Renal pelvis (tissue), 1 donor: ENCODE measurements at regions not wholly inside any gene's neighbourhood (a gene's known extent, or its start where the extent isn't known, plus 50 kb on each side); places are given as distances from the start of the nearest gene placed in this dataset.

ENCODE experiments used
- DNase-seq: peaks from one replicate; pipeline ENCODE4 v3.0.0-alpha.2; 2013

DNA sequence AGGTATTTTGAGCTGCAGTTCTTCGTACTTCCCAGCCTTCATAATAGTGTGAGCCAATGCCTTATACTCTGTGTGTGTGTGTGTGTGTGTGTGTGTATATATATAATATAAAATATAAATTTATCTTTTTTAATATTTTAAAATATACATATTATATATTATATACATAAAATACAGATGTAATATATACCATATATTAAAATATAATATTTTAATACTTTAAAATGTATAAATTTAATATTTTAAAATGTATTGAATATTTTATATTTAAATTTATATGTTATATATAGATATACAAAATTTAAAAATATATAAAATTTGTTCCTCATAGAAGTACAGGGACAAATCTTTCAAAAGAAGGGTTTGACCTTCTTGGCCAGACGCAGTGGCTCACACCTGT, 53.7 kb upstream of the CARD18 start:
- no peak for DNase-seq

DNA sequence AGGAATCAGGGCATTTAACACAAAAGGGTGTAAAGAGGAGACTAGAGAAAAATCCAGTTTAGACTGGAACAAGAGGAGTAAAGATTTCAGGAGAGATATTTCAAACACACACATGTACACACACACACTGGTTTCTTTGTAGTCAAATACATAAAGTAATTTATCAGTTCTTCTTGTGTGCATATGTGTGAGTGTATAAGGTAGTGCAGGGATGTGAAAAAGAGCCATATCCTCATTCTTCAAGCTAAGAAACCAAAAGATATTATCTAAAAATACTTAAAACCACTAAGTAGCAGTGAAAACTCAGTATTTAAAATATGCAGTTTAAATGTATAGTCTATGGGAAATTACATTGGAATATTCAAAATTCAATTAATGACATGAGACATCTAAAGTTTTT, 52.5 kb upstream of the CARD18 start:
- no peak for DNase-seq

DNA sequence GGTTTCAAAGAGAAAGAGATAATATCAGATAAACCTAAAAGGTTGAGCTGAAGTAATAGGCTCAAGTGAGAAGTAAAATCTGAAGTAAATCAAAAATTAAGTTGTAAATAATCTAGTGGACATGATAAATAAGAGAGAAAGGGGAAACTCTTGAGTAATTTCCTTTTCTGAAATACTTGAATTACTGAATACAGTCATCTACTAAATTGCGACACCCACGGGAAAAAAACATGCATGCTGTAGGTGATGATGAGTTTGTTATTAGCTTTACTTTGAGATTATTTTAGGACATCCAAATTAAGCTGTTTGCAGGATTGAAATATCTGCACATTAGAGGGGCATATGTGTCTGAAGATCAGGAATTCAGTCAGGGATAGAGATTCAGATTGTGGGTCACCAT, 50.0 kb upstream of the CARD18 start:
- DNase-seq, result no peak
